K562 (cell line): ENCODE measurements at regions not wholly inside any gene's neighbourhood (a gene's known extent, or its start where the extent isn't known, plus 50 kb on each side); places are given as distances from the start of the nearest gene placed in this dataset.

Source experiments
- ATAC-seq: fragments of 200-7000 bp; cut with Tn5 transposase; 3 replicates; pipeline ENCODE4 v1.9.1; 2020; ENCODE audit warnings: moderate library complexity
- BruUV-seq: library from RNA; stranded (reverse); fragments of 400-500 nt; replicated peaks from 2 replicates; lab custom pipeline; 2021; lab: Mats Ljungman, UMichigan
- CTCF ChIA-PET: fragments of 300-600 bp; formaldehyde crosslinking; extraction: SDS; loops from one replicate; lab custom pipeline; 2021; ENCODE audit warnings: low intra/inter-chr PET ratio; lab: Yijun Ruan, JAX
- POLR2A ChIA-PET: fragments of 300-600, 350-650 bp; sonication (Branson Sonifier 250); formaldehyde crosslinking; extraction: SDS; loops from one replicate; lab custom pipeline; 2021; ENCODE audit warnings: antibody characterized with exemption, inconsistent platforms; lab: Yijun Ruan, JAX
- DNase-seq, 4 experiments: peaks; one replicate each; pipeline versions ENCODE4 v3.0.0 to v3.0.0-alpha.2; 2011 to 2018; ENCODE audit warnings: low spot score in 3 of 4, mixed read lengths in 3 of 4; ENCODE audit errors: extremely low read depth in 1 of 4
- FAIRE-seq: peaks from 2 replicates; lab custom pipeline; 2011; peaks lifted over from hg19 to GRCh38; lab: Jason Lieb, UNC
- H2AFZ ChIP-seq: 2 replicates; pipeline ENCODE4 v1.6.0; 2011; ENCODE audit warnings: low read depth, low read length, control low read depth, inconsistent platforms
- H3K27ac ChIP-seq: fragments of 200-600 bp; 3 replicates; pipeline ENCODE4 v1.8.0; 2011; ENCODE audit warnings: low read depth, mild to moderate bottlenecking, control low read depth, inconsistent platforms, low read length, moderate library complexity, mixed read lengths; ENCODE audit errors: extremely low read depth
- H3K27me3 ChIP-seq, 2 experiments: fragments of 300-600 bp in 1 of 2; 2 replicates in 1 of 2; 3 replicates in 1 of 2; pipeline versions ENCODE4 v1.6.0 to v1.8.0; 2011; ENCODE audit warnings: inconsistent platforms in 2 of 2, low read length in 2 of 2, mild to moderate bottlenecking in 1 of 2, mixed read lengths in 1 of 2, moderate library complexity in 1 of 2; ENCODE audit not compliant: control insufficient read depth in 2 of 2, insufficient read depth in 2 of 2
- H3K36me3 ChIP-seq: fragments of 300-600 bp; 3 replicates; pipeline ENCODE4 v1.8.0; 2011; ENCODE audit warnings: mild to moderate bottlenecking, low read length, inconsistent platforms; ENCODE audit not compliant: control insufficient read depth, insufficient read depth
- H3K4me1 ChIP-seq, 2 experiments: fragments of 200-600 bp in 1 of 2; replicated peaks in 1 of 2; 2 replicates in 1 of 2; 3 replicates in 1 of 2; pipeline versions ENCODE4 v1.5.1 to v1.8.0; 2011; ENCODE audit warnings: inconsistent platforms in 2 of 2, low read length in 2 of 2, mild to moderate bottlenecking in 1 of 2, mixed read lengths in 1 of 2, moderate library complexity in 1 of 2; ENCODE audit not compliant: control insufficient read depth in 2 of 2, insufficient read depth in 2 of 2
- H3K4me2 ChIP-seq: 2 replicates; pipeline ENCODE4 v1.6.1; 2011; ENCODE audit warnings: low read length, control low read depth, inconsistent platforms, mixed read lengths; ENCODE audit not compliant: insufficient read depth
- H3K4me3 ChIP-seq: fragments of 200-600 bp; sonication (generic), shearing (Covaris generic); 2 replicates; pipeline ENCODE4 v1.5.1; 2016; ENCODE audit warnings: control low read depth, inconsistent platforms
- H3K79me2 ChIP-seq: fragments of 200-600 bp; 3 replicates; pipeline ENCODE4 v1.8.0; 2011; ENCODE audit warnings: low read length, inconsistent platforms; ENCODE audit not compliant: control insufficient read depth, insufficient read depth
- H3K9ac ChIP-seq, 2 experiments: 2 replicates each; pipeline versions ENCODE4 v1.6.0 to v1.6.1; 2011; ENCODE audit warnings: low read depth in 2 of 2, low read length in 2 of 2, control low read depth in 1 of 2, inconsistent platforms in 1 of 2, mild to moderate bottlenecking in 1 of 2, mixed read lengths in 1 of 2; ENCODE audit not compliant: insufficient read depth in 1 of 2
- H3K9me1 ChIP-seq: one replicate; pipeline ENCODE4 v1.6.0; 2011; ENCODE audit warnings: inconsistent platforms, mild to moderate bottlenecking, low read length, moderate library complexity; ENCODE audit not compliant: control insufficient read depth, insufficient read depth
- H3K9me3 ChIP-seq: replicated peaks from 2 replicates; pipeline ENCODE4 v1.5.1; 2011; ENCODE audit warnings: low read depth, low read length, inconsistent platforms; ENCODE audit not compliant: control insufficient read depth, insufficient read depth
- H4K20me1 ChIP-seq: replicated peaks from 2 replicates; pipeline ENCODE4 v1.6.1; 2011; ENCODE audit warnings: low read length, inconsistent platforms, mixed read lengths; ENCODE audit not compliant: control insufficient read depth, insufficient read depth
- CBX5 ChIP-seq: IDR thresholded peaks from 2 replicates; pipeline ENCODE4 v1.6.1; 2014; ENCODE audit warnings: low read depth, borderline replicate concordance
- ELF1 ChIP-seq: fragments of 200-800 bp; sonication (Bioruptor generic); IDR thresholded peaks from 2 replicates; pipeline ENCODE4 v1.6.1; 2016; ENCODE audit warnings: missing genetic modification characterization, missing compliant biosample characterization
- KDM2B ChIP-seq: fragments of 250-450 bp; sonication (Bioruptor Pico); IDR thresholded peaks from 2 replicates; pipeline ENCODE4 v1.8.0; 2021; ENCODE audit warnings: mild to moderate bottlenecking, moderate library complexity
- MYBL2 ChIP-seq, 2 experiments: fragments of 450-650 bp in 1 of 2; sonication (generic) in 1 of 2; formaldehyde crosslinking in 1 of 2; IDR thresholded peaks; 2 replicates each; pipeline versions ENCODE4 v1.6.1 to v1.8.1; 2017 to 2022; ENCODE audit warnings: borderline replicate concordance in 1 of 2, inconsistent platforms in 1 of 2, low read depth in 1 of 2, mild to moderate bottlenecking in 1 of 2, missing genetic modification reagents in 1 of 2, moderate library complexity in 1 of 2
- NRF1 ChIP-seq, 2 experiments: fragments of 450-650 bp; IDR thresholded peaks in 1 of 2; conservative IDR thresholded peaks in 1 of 2; 2 replicates each; pipeline ENCODE4 v1.6.1; 2014; ENCODE audit warnings: mild to moderate bottlenecking in 2 of 2
- SREBF1 ChIP-seq: fragments of 150-350 bp; IDR thresholded peaks from 2 replicates; pipeline ENCODE4 v1.6.1; 2014; ENCODE audit warnings: antibody characterized with exemption, low read depth, low read length, borderline replicate concordance
- TCF7 ChIP-seq: sonication (generic); IDR thresholded peaks from 2 replicates; pipeline ENCODE4 v1.6.1; 2016; ENCODE audit warnings: antibody characterized with exemption, borderline replicate concordance
- ZNF311 ChIP-seq: fragments of 250-450 bp; sonication (Bioruptor Pico); IDR thresholded peaks from 2 replicates; pipeline ENCODE4 v1.4.0; 2020; ENCODE audit warnings: mild to moderate bottlenecking, moderate library complexity
- WGBS: fragments of 100-300 bp; shearing (Covaris generic); methylation state at CpG from one replicate; pipeline ENCODE4 v1.1.6; 2016; ENCODE audit warnings: low coverage, mixed read lengths; ENCODE audit not compliant: insufficient coverage; ENCODE audit errors: missing lambda C conversion rate; 5-methylcytosine and 5-hydroxymethylcytosine counted together
- in situ Hi-C: fragments of 300-500 bp; cut with MboI; formaldehyde crosslinking; loops from 4 replicates; pipeline ENCODE4 v1.15.0; 2018; ENCODE audit warnings: inconsistent platforms, mixed read lengths
- intact Hi-C: fragments of 100-400 bp; cut with micrococcal nuclease; formaldehyde crosslinking; loops from 2 replicates; pipeline ENCODE4 v1.14.2; 2022

DNA sequence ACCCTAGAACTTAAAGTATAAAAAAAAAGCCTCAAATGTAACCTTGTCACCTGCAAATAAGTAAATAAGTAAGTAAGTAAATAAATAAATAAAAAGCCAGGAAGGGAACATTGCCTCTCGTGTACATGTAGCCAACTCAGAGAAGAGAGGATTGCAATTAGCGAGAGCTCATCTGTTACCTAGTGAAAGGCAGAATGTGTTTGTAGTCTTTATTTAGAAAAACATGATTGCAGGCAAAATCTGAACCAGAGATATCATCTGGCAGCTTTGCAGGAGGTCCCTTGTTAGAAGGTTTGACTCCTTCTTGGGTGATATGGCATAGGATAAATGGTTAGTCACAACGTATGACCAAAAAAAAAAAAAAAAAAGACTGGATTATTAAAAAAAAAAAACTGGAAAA, 71.6 kb upstream of the SYN2 start:
- Histone ChIP-seq H3K4me3 (no peak overlapping the region), H3K9ac (no peak overlapping the region), H4K20me1 (no peaks in the 10 kb centered on the region), H3K9me1 (peaks cover 3% of the 10 kb centered on the region), H3K27me3 (peaks cover 4 to 21% of the 10 kb centered on the region in 2 experiments; a peak in 4 of 5 replicates), H3K79me2 (no peaks in the 10 kb centered on the region), H3K4me2 (no peak overlapping the region), H3K36me3 (no peaks in the 10 kb centered on the region), H3K27ac (no peak overlapping the region), H3K4me1 (no peaks in the 10 kb centered on the region), H2AFZ (no peak overlapping the region), H3K9me3 (no peaks in the 10 kb centered on the region)
- ChIA-PET CTCF (no interaction called here), POLR2A (no interaction called here)
- TF ChIP-seq TCF7 (no peak), KDM2B (CRISPR knock-in tag) (no peak), ELF1 (tag) (no peak), NRF1 (conservative IDR thresholded peaks at IDR 0.05 in 1 of 2, IDR thresholded peaks at IDR 0.05 in 1 of 2) (no peak), CBX5 (no peak), ZNF311 (CRISPR knock-in tag) (no peak), MYBL2 (IDR thresholded peaks at IDR 0.05; ENCODE audit: low read depth) (no peak), MYBL2 (CRISPR knock-in tag; IDR thresholded peaks at IDR 0.05; ENCODE audit: borderline replicate concordance) (no peak), SREBF1 (no peak)
- FAIRE-seq (no peak), DNase-seq (no peak), ATAC-seq (no peak)
- intact Hi-C loops (no loop called here), in situ Hi-C loops (no loop called here)
- BruUV-seq, result no TSS peak
- WGBS, result 11% methylated on average over 3 of the region's 3 CpGs
